Activated CD8-positive, alpha-beta memory T cell treated with anti-CD3 and anti-CD28 coated beads, Interleukin-2, amount 50 U/mL, for 48 hours (primary cell): ENCODE measurements at regions not wholly inside any gene's neighbourhood (a gene's known extent, or its start where the extent isn't known, plus 50 kb on each side); places are given as distances from the start of the nearest gene placed in this dataset.

Experiments used
- DNase-seq: peaks from one replicate; pipeline ENCODE4 v3.0.0-alpha.2; 2020

GRCh38 chr2:220228310-220229006 lies 601.0 kb downstream of the SLC4A3 start:
- no peak for DNase-seq

- DNase-seq, result no peak
Observed at GRCh38 chr2:220240641-220241040, 613.2 kb downstream of the SLC4A3 start.

- no peak for DNase-seq
Observed at GRCh38 chr2:220241423-220241822, 614.0 kb downstream of the SLC4A3 start.

GRCh38 chr2:220243571-220243970 lies 616.1 kb downstream of the SLC4A3 start:
- no peak for DNase-seq

- DNase-seq, result no peak
Observed at GRCh38 chr2:220246386-220246785, 619.0 kb downstream of the SLC4A3 start.

GRCh38 chr2:220247588-220248350 lies 620.3 kb downstream of the SLC4A3 start:
- DNase-seq, result no peak

GRCh38 chr2:220259662-220260061 lies 632.2 kb downstream of the SLC4A3 start:
- DNase-seq, result no peak

- no peak for DNase-seq
Observed at GRCh38 chr2:220263300-220263699, 635.9 kb downstream of the SLC4A3 start.

- no peak for DNase-seq
Observed at GRCh38 chr2:220269367-220269766, 641.9 kb downstream of the SLC4A3 start.

- DNase-seq, result no peak
Observed at GRCh38 chr2:220270481-220271070, 643.1 kb downstream of the SLC4A3 start.

- DNase-seq, result no peak
Observed at GRCh38 chr2:220272656-220273055, 645.2 kb downstream of the SLC4A3 start.

- DNase-seq, result no peak
Observed at GRCh38 chr2:220273082-220273481, 645.7 kb downstream of the SLC4A3 start.

GRCh38 chr2:220275454-220275853 lies 648.0 kb downstream of the SLC4A3 start:
- DNase-seq, result no peak

- no peak for DNase-seq
Observed at GRCh38 chr2:220276741-220277444, 649.5 kb downstream of the SLC4A3 start.

GRCh38 chr2:220277445-220277975 lies 650.1 kb downstream of the SLC4A3 start:
- DNase-seq, result no peak

GRCh38 chr2:220278022-220278421 lies 650.6 kb downstream of the SLC4A3 start:
- DNase-seq, result no peak

GRCh38 chr2:220279372-220279771 lies 651.9 kb downstream of the SLC4A3 start:
- DNase-seq, result no peak

GRCh38 chr2:220279840-220280239 lies 652.4 kb downstream of the SLC4A3 start:
- no peak for DNase-seq

GRCh38 chr2:220280736-220281135 lies 653.3 kb downstream of the SLC4A3 start:
- DNase-seq, result no peak

- DNase-seq, result no peak
Observed at GRCh38 chr2:220281771-220282170, 654.3 kb downstream of the SLC4A3 start.

GRCh38 chr2:220282236-220282635 lies 654.8 kb downstream of the SLC4A3 start:
- no peak for DNase-seq

- DNase-seq, result no peak
Observed at GRCh38 chr2:220293966-220294365, 666.5 kb downstream of the SLC4A3 start.

GRCh38 chr2:220296174-220296573 lies 668.7 kb downstream of the SLC4A3 start:
- no peak for DNase-seq
